ENCODE measurements at regions not wholly inside any gene's neighbourhood (a gene's known extent, or its start where the extent isn't known, plus 50 kb on each side); places are given as distances from the start of the nearest gene placed in this dataset.

DNA sequence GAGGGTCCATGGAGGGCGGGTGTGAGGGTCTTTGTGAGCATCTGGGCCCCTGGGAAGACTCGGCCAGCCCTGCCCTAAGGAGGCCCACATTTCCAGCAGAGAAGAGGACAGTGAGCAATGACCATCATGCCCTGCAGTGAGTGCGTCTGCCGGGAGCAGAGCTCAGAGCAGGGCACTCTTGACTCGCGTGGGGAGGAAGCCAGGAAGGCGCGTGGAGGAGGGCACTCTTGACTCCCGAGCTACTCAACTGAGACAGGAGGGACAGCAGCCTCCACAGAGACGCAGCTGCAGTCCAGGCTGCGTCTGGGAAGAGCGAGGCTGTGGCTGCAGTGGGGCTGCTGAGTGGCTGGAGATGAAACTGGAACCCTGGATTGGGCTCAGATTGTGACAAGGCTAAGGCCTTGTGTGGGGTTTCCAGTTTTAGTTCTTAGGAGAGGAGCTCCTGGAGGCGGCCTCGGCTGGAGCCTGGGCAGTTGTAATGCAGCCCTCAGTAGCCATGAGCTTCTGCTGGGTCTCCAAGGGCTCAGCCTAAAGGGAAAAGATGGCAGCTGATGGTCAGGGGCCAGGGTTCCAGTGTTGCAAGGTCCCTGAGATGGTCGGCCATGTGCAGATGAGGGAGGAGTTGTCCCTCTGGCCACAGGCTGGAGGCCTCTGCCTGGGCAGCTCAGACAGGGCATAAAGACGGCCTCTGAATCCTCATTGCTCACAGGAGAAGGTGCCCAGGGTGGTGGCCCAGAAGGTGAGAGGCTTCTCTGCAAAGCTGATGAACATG, 264.7 kb upstream of the B3GAT1 start:
- TF ChIP-seq ZC3H10 (CRISPR knock-in tag; IDR thresholded peaks at IDR 0.05) (no peak), ZNF565 (CRISPR knock-in tag; conservative IDR thresholded peaks at IDR 0.05; ENCODE audit: low read depth) (no peak), TCF4 (CRISPR knock-in tag; IDR thresholded peaks at IDR 0.05; ENCODE audit: borderline replicate concordance) (no peak), ZNF70 (CRISPR knock-in tag; IDR thresholded peaks at IDR 0.05) (no peak)
- TF ChIP-seq, protein P1, sequence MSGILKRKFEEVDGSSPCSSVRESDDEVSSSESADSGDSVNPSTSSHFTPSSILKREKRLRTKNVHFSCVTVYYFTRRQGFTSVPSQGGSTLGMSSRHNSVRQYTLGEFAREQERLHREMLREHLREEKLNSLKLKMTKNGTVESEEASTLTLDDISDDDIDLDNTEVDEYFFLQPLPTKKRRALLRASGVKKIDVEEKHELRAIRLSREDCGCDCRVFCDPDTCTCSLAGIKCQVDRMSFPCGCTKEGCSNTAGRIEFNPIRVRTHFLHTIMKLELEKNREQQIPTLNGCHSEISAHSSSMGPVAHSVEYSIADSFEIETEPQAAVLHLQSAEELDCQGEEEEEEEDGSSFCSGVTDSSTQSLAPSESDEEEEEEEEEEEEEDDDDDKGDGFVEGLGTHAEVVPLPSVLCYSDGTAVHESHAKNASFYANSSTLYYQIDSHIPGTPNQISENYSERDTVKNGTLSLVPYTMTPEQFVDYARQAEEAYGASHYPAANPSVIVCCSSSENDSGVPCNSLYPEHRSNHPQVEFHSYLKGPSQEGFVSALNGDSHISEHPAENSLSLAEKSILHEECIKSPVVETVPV (CRISPR knock-in tag; IDR thresholded peaks at IDR 0.05): no peak
- TF ChIP-seq, protein P2, sequence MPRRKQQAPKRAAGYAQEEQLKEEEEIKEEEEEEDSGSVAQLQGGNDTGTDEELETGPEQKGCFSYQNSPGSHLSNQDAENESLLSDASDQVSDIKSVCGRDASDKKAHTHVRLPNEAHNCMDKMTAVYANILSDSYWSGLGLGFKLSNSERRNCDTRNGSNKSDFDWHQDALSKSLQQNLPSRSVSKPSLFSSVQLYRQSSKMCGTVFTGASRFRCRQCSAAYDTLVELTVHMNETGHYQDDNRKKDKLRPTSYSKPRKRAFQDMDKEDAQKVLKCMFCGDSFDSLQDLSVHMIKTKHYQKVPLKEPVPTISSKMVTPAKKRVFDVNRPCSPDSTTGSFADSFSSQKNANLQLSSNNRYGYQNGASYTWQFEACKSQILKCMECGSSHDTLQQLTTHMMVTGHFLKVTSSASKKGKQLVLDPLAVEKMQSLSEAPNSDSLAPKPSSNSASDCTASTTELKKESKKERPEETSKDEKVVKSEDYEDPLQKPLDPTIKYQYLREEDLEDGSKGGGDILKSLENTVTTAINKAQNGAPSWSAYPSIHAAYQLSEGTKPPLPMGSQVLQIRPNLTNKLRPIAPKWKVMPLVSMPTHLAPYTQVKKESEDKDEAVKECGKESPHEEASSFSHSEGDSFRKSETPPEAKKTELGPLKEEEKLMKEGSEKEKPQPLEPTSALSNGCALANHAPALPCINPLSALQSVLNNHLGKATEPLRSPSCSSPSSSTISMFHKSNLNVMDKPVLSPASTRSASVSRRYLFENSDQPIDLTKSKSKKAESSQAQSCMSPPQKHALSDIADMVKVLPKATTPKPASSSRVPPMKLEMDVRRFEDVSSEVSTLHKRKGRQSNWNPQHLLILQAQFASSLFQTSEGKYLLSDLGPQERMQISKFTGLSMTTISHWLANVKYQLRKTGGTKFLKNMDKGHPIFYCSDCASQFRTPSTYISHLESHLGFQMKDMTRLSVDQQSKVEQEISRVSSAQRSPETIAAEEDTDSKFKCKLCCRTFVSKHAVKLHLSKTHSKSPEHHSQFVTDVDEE (CRISPR knock-in tag; IDR thresholded peaks at IDR 0.05): no peak
- TF ChIP-seq, protein P3, sequence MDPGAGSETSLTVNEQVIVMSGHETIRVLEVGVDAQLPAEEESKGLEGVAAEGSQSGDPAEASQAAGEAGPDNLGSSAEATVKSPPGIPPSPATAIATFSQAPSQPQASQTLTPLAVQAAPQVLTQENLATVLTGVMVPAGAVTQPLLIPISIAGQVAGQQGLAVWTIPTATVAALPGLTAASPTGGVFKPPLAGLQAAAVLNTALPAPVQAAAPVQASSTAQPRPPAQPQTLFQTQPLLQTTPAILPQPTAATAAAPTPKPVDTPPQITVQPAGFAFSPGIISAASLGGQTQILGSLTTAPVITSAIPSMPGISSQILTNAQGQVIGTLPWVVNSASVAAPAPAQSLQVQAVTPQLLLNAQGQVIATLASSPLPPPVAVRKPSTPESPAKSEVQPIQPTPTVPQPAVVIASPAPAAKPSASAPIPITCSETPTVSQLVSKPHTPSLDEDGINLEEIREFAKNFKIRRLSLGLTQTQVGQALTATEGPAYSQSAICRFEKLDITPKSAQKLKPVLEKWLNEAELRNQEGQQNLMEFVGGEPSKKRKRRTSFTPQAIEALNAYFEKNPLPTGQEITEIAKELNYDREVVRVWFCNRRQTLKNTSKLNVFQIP (CRISPR knock-in tag; IDR thresholded peaks at IDR 0.05; ENCODE audit: borderline replicate concordance, low read depth): no peak
- no peak for ATAC-seq

DNA sequence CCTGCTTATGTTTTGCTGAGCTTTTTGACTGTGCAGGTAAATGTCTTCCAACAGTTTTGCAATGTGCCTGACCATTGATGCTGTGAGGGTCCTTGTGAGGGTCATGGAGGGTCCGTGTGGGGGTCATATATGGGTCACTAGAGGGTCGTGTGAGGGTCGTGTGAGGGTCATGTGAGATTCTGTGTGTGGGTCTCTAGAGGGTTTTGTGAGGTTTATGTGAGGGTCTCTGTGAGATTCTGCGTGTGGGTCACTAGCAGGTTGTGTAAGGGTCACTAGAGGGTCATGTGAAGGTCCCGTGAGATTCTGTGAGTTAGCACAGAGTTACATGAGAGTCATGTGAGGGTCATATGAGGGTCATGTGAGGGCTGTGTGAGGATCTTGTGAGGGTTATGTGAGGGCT, 263.9 kb upstream of the B3GAT1 start:
- TF ChIP-seq ZNF8 (CRISPR knock-in tag; IDR thresholded peaks at IDR 0.05) (no peak), TOX (CRISPR knock-in tag; IDR thresholded peaks at IDR 0.05; ENCODE audit: borderline replicate concordance) (no peak), RARB (CRISPR knock-in tag; IDR thresholded peaks at IDR 0.05) (no peak), OSR1 (CRISPR knock-in tag; IDR thresholded peaks at IDR 0.05) (no peak), ZFP3 (CRISPR knock-in tag; IDR thresholded peaks at IDR 0.05) (no peak), ZNF565 (CRISPR knock-in tag; conservative IDR thresholded peaks at IDR 0.05; ENCODE audit: low read depth) (no peak), BACH2 (CRISPR knock-in tag; IDR thresholded peaks at IDR 0.05; ENCODE audit: borderline replicate concordance) (no peak), ESRRG (CRISPR knock-in tag; IDR thresholded peaks at IDR 0.05) (no peak)
- TF ChIP-seq, protein P1 (CRISPR knock-in tag; IDR thresholded peaks at IDR 0.05): no peak
- TF ChIP-seq, protein P4, sequence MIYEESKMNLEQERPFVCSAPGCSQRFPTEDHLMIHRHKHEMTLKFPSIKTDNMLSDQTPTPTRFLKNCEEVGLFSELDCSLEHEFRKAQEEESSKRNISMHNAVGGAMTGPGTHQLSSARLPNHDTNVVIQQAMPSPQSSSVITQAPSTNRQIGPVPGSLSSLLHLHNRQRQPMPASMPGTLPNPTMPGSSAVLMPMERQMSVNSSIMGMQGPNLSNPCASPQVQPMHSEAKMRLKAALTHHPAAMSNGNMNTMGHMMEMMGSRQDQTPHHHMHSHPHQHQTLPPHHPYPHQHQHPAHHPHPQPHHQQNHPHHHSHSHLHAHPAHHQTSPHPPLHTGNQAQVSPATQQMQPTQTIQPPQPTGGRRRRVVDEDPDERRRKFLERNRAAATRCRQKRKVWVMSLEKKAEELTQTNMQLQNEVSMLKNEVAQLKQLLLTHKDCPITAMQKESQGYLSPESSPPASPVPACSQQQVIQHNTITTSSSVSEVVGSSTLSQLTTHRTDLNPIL (CRISPR knock-in tag; IDR thresholded peaks at IDR 0.05; ENCODE audit: low read depth): no peak
- TF ChIP-seq, protein P5, sequence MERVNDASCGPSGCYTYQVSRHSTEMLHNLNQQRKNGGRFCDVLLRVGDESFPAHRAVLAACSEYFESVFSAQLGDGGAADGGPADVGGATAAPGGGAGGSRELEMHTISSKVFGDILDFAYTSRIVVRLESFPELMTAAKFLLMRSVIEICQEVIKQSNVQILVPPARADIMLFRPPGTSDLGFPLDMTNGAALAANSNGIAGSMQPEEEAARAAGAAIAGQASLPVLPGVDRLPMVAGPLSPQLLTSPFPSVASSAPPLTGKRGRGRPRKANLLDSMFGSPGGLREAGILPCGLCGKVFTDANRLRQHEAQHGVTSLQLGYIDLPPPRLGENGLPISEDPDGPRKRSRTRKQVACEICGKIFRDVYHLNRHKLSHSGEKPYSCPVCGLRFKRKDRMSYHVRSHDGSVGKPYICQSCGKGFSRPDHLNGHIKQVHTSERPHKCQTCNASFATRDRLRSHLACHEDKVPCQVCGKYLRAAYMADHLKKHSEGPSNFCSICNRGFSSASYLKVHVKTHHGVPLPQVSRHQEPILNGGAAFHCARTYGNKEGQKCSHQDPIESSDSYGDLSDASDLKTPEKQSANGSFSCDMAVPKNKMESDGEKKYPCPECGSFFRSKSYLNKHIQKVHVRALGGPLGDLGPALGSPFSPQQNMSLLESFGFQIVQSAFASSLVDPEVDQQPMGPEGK (CRISPR knock-in tag; IDR thresholded peaks at IDR 0.05; ENCODE audit: borderline replicate concordance): no peak
- TF ChIP-seq, protein P3 (CRISPR knock-in tag; IDR thresholded peaks at IDR 0.05; ENCODE audit: borderline replicate concordance, low read depth): no peak
- TF ChIP-seq, protein P2 (CRISPR knock-in tag; IDR thresholded peaks at IDR 0.05): no peak
- no peak for ATAC-seq
